ENCODE measurements at regions not wholly inside any gene's neighbourhood (a gene's known extent, or its start where the extent isn't known, plus 50 kb on each side); places are given as distances from the start of the nearest gene placed in this dataset.

DNA sequence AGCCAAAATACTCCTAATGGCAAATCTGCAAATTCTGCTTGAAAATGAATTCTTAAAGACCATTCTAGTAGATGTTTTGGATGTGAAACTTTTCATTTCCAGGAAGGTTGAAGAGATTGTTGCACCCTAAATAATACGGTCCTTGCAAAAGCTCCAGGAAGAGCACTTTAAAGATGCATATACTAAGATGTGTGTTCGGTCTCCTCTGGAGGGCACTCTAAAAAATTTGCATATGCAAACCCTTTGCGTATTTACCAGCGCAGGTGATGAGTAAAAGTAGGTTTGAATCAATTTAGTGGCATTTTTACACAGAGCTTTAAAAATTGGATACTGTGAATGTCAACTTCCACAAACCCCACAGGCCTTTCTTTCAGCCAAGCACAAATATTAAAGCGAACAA is 378.1 kb upstream of the SORCS1 start:
- TF ChIP-seq, protein P1, sequence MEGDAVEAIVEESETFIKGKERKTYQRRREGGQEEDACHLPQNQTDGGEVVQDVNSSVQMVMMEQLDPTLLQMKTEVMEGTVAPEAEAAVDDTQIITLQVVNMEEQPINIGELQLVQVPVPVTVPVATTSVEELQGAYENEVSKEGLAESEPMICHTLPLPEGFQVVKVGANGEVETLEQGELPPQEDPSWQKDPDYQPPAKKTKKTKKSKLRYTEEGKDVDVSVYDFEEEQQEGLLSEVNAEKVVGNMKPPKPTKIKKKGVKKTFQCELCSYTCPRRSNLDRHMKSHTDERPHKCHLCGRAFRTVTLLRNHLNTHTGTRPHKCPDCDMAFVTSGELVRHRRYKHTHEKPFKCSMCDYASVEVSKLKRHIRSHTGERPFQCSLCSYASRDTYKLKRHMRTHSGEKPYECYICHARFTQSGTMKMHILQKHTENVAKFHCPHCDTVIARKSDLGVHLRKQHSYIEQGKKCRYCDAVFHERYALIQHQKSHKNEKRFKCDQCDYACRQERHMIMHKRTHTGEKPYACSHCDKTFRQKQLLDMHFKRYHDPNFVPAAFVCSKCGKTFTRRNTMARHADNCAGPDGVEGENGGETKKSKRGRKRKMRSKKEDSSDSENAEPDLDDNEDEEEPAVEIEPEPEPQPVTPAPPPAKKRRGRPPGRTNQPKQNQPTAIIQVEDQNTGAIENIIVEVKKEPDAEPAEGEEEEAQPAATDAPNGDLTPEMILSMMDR (IDR thresholded peaks at IDR 0.05), result no peak
- DNase-seq, result no peak
- H3K36me3 ChIP-seq, result no peaks in the 10 kb centered on the region
- H3K27me3 ChIP-seq, result no peaks in the 10 kb centered on the region
- intact Hi-C loops (cut with DNase I), result no loop called here
- H3K4me1 ChIP-seq, result no peaks in the 10 kb centered on the region
- H3K4me3 ChIP-seq, result no peak overlapping the region
- no peak overlapping the region for H3K27ac ChIP-seq
- H3K9me3 ChIP-seq, result no peaks in the 10 kb centered on the region
- no peak overlapping the region for H3K9ac ChIP-seq (ENCODE audit: low read depth in 2 of 2, low read length in 2 of 2)

DNA sequence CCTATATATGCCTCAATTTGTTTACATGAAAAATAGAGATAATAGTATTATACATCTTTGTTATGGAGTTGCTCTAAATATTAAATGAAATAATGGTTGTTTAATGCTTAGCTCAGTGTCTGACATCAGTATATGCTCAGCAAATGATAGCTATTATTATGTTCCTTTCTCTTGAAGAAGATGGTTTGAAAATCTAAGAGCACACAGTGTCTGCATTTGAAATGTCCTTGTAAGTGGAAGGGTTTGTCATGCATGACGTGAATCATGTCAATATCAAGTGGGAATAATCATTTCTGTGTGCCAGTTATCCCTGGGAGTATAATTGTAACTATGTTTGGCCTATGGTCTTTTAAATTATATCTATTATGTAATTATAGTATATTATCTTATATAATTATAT is 377.5 kb upstream of the SORCS1 start:
- intact Hi-C loops (cut with DNase I), result no loop called here
- Histone ChIP-seq H3K9me3 (no peaks in the 10 kb centered on the region), H3K27me3 (no peaks in the 10 kb centered on the region), H3K4me3 (no peak overlapping the region), H3K36me3 (no peaks in the 10 kb centered on the region), H3K4me1 (no peaks in the 10 kb centered on the region), H3K27ac (no peak overlapping the region), H3K9ac (ENCODE audit: low read depth in 2 of 2, low read length in 2 of 2) (no peak overlapping the region)
- TF ChIP-seq, protein P1 (IDR thresholded peaks at IDR 0.05), result no peak
- DNase-seq, result no peak

DNA sequence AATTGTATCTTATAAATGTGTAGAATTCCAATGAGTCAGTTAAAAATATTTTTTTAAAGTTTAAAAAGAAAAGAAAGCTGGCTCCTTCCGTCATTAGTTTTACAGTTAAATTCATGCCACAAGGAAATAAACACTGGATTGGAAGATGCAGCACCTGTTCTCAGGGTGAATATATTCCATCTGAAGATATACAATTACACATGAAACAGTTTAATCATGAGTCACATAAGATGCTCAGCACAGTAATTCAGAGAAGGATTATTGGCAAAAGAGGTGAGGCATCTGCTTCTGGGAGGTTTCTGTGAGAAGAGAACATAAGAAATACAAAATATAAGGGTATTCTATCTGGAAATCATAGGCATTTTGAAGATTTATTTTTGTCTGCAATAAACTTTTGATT is 376.5 kb upstream of the SORCS1 start:
- Histone ChIP-seq H3K27me3 (no peaks in the 10 kb centered on the region), H3K9ac (ENCODE audit: low read depth in 2 of 2, low read length in 2 of 2) (no peak overlapping the region), H3K36me3 (no peaks in the 10 kb centered on the region), H3K27ac (no peak overlapping the region), H3K4me3 (no peak overlapping the region), H3K4me1 (no peaks in the 10 kb centered on the region), H3K9me3 (no peaks in the 10 kb centered on the region)
- TF ChIP-seq, protein P1 (IDR thresholded peaks at IDR 0.05), result no peak
- intact Hi-C loops (cut with DNase I), result no loop called here
- DNase-seq, result no peak

DNA sequence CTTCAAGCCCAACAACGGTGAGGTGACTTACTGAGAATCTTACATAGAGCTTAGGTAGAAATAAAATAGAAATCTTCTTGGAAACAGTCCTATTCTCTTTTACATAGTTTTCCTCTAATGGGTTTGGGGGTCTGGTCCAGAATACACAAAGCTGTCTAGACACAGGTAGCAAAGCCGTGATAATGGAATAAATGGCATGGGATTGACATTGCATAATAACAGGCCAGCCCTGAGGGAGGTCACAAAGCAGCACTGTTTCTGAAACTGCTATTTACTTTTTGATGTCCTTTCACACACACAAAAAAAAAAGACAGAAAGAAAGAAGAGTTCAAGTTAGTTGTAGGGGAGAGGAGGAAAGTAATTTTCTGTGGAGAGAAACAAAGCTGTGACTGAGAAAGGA is 364.8 kb upstream of the SORCS1 start:
- no peaks in the 10 kb centered on the region for H3K4me1 ChIP-seq
- no peak for DNase-seq
- H3K36me3 ChIP-seq, result no peaks in the 10 kb centered on the region
- H3K27ac ChIP-seq, result no peak overlapping the region
- intact Hi-C loops (cut with DNase I), result no loop called here
- H3K27me3 ChIP-seq, result no peaks in the 10 kb centered on the region
- TF ChIP-seq, protein P1 (IDR thresholded peaks at IDR 0.05), result no peak
- no peak overlapping the region for H3K9ac ChIP-seq (ENCODE audit: low read depth in 2 of 2, low read length in 2 of 2)
- H3K9me3 ChIP-seq, result no peaks in the 10 kb centered on the region
- no peak overlapping the region for H3K4me3 ChIP-seq

DNA sequence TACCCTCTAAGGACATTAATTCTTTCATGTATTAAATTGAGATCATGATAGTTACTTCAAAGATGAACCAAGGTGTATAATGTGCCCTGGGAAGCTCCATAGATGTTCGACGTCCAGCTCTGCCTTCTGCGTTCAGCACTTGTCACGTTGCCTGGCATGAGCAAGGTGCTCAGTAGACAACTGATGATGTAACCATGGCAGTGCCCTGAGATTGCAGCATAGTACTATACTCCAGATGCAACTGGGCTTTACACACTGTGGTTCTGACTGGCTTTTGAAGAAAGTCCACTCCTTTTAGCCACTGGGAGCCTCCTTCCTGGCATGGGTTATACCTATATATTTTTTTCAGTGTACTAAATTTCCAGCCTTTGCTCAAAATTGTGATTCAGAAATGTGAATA is 355.8 kb upstream of the SORCS1 start:
- no peaks in the 10 kb centered on the region for H3K36me3 ChIP-seq
- no peaks in the 10 kb centered on the region for H3K9me3 ChIP-seq
- DNase-seq, result no peak
- no peak overlapping the region for H3K4me3 ChIP-seq
- H3K9ac ChIP-seq (ENCODE audit: low read depth in 2 of 2, low read length in 2 of 2), result no peak overlapping the region
- no peaks in the 10 kb centered on the region for H3K4me1 ChIP-seq
- TF ChIP-seq, protein P1 (IDR thresholded peaks at IDR 0.05), result no peak
- H3K27me3 ChIP-seq, result no peaks in the 10 kb centered on the region
- H3K27ac ChIP-seq, result no peak overlapping the region
- intact Hi-C loops (cut with DNase I), result no loop called here

DNA sequence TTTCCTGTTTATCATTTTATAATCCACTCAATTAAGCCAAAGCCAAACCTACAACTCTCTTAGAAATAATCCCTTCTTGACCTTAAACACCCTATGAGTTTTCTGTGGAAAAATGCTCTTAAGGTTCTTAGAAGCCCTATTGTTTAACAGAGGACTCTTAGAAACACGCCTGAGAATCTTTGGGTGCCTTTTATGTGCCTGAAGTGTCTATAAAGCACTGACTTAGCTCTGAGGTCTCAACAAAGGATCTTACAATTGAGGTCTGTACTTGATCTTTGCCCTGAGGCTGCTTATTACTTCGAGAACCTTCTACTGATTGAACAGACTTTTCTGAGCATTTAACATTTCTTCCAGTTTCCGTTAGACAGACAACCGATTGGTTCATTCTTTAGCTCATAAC is 353.3 kb upstream of the SORCS1 start:
- TF ChIP-seq, protein P1 (IDR thresholded peaks at IDR 0.05), result no peak
- Histone ChIP-seq H3K9ac (ENCODE audit: low read depth in 2 of 2, low read length in 2 of 2) (no peak overlapping the region), H3K36me3 (no peaks in the 10 kb centered on the region), H3K27me3 (no peaks in the 10 kb centered on the region), H3K27ac (no peak overlapping the region), H3K4me1 (no peaks in the 10 kb centered on the region), H3K4me3 (no peak overlapping the region), H3K9me3 (no peaks in the 10 kb centered on the region)
- DNase-seq, result no peak
- intact Hi-C loops (cut with DNase I), result no loop called here

Measured in colonic mucosa (tissue), 4 donors.